ENCODE measurements at regions not wholly inside any gene's neighbourhood (a gene's known extent, or its start where the extent isn't known, plus 50 kb on each side); places are given as distances from the start of the nearest gene placed in this dataset.

- CTCF ChIA-PET (ENCODE audit: partially characterized antibody): no interaction called here
- no peak overlapping the region for H2BK5ac ChIP-seq (ENCODE audit: low read depth, low read length)
- POLR2A ChIA-PET (ENCODE audit: partially characterized antibody): no interaction called here
These were observed 225.2 kb upstream of the PGR start for GRCh38 chr11:101354801-101355200.

More at GRCh38 chr11:101354801-101355200, 225.2 kb upstream of the PGR start:
- Histone ChIP-seq H3K23ac (ENCODE audit: insufficient read length) (no peak overlapping the region), H4K20me1 (replicated peaks in 1 of 2; ENCODE audit: control insufficient read depth in 1 of 2, insufficient read depth in 2 of 2, low read length in 2 of 2) (no peaks in the 10 kb centered on the region), H4K5ac (ENCODE audit: insufficient read length, low read depth, low read length) (no peak overlapping the region), H3K4me2 (ENCODE audit: insufficient read depth in 1 of 2, low read depth in 2 of 2, low read length in 2 of 2) (no peak overlapping the region), H3K79me2 (ENCODE audit: control insufficient read depth in 1 of 2, insufficient read depth in 2 of 2, low read length in 2 of 2) (no peaks in the 10 kb centered on the region), H2AK5ac (ENCODE audit: low read depth, low read length) (no peak overlapping the region), H4K8ac (ENCODE audit: extremely low read depth, insufficient read depth, low read length) (no peak overlapping the region), H3K23me2 (ENCODE audit: low read depth, low read length) (no peaks in the 10 kb centered on the region), H3K9ac (replicated peaks in 1 of 4; ENCODE audit: extremely low read depth in 1 of 4, low read depth in 3 of 4, low read length in 3 of 4) (no peak overlapping the region), H3K36me3 (ENCODE audit: control insufficient read depth in 2 of 4, insufficient read depth in 4 of 4, low read length in 3 of 4) (no peaks in the 10 kb centered on the region), H3K18ac (ENCODE audit: extremely low read depth, low read length) (no peak overlapping the region), H2BK20ac (ENCODE audit: low read length) (no peak overlapping the region), H3K14ac (ENCODE audit: insufficient read length) (no peak overlapping the region), H3K9me3 (ENCODE audit: insufficient read depth in 2 of 2, low read depth in 1 of 2, low read length in 1 of 2) (no peaks in the 10 kb centered on the region), H3K27ac (ENCODE audit: low read depth, low read length) (no peak overlapping the region), H2BK120ac (replicated peaks; ENCODE audit: low read depth, low read length) (no peak overlapping the region), H3K27me3 (replicated peaks in 1 of 4; ENCODE audit: control insufficient read depth in 3 of 4, extremely low read depth in 1 of 4, insufficient read depth in 3 of 4, low read length in 3 of 4) (no peaks in the 10 kb centered on the region), H3K56ac (replicated peaks; ENCODE audit: insufficient read length, low read depth, low read length) (no peak overlapping the region), H3K4me3 (ENCODE audit: extremely low read depth in 1 of 4, insufficient read depth in 2 of 4, low read depth in 3 of 4, low read length in 4 of 4) (no peak overlapping the region), H3K4ac (replicated peaks; ENCODE audit: insufficient read length, low read depth, low read length) (no peak overlapping the region), H3K79me1 (ENCODE audit: low read depth, low read length) (no peaks in the 10 kb centered on the region), H2BK12ac (ENCODE audit: low read depth, low read length) (no peak overlapping the region), H2AFZ (ENCODE audit: low read length) (no peak overlapping the region), H2BK15ac (ENCODE audit: low read length) (no peak overlapping the region), H4K91ac (replicated peaks; ENCODE audit: insufficient read length, low read length) (no peak overlapping the region), H3K4me1 (replicated peaks in 1 of 4; ENCODE audit: control insufficient read depth in 3 of 4, insufficient read depth in 4 of 4, low read length in 3 of 4) (no peaks in the 10 kb centered on the region)
- WGBS, 2 experiments (ENCODE audit: extremely low coverage in 1 of 2, insufficient coverage in 1 of 2, insufficient read length in 1 of 2, insufficient replicate concordance in 2 of 2, low coverage in 1 of 2, low lambda C conversion rate in 2 of 2, missing lambda C conversion rate in 1 of 2): 97% methylated on average over 4 of the region's 4 CpGs; no CpG with 5 or more reads in 1 of the 2 experiments
- FAIRE-seq: no peak
- TF ChIP-seq RAD21 (IDR thresholded peaks at IDR 0.05 in 1 of 2, conservative IDR thresholded peaks at IDR 0.05 in 1 of 2; ENCODE audit: low read depth in 2 of 2, low read length in 2 of 2) (no peak), SIN3A (conservative IDR thresholded peaks at IDR 0.05 in 1 of 2, IDR thresholded peaks at IDR 0.05 in 1 of 2; ENCODE audit: low read depth in 1 of 2, low read length in 2 of 2) (no peak)
- no peak for DNase-seq (ENCODE audit: low read depth in 1 of 2, low spot score in 2 of 2)
